Type B pancreatic cell (in vitro differentiated cells): ENCODE measurements at regions not wholly inside any gene's neighbourhood (a gene's known extent, or its start where the extent isn't known, plus 50 kb on each side); places are given as distances from the start of the nearest gene placed in this dataset.

Experiments used
- DNase-seq: peaks from one replicate; pipeline ENCODE4 v3.0.0; 2021; ENCODE audit warnings: mixed read lengths; ENCODE audit not compliant: unreplicated experiment; ENCODE audit errors: extremely low spot score
- H3K27ac Mint-ChIP-seq: 2 replicates; pipeline ENCODE4 v1.8.0; 2021; ENCODE audit warnings: mild to moderate bottlenecking, mixed read lengths
- H3K27me3 Mint-ChIP-seq: 2 replicates; pipeline ENCODE4 v1.8.0; 2021; ENCODE audit warnings: mixed read lengths
- H3K36me3 Mint-ChIP-seq: 2 replicates; pipeline ENCODE4 v1.8.0; 2021; ENCODE audit warnings: mixed read lengths
- H3K4me1 Mint-ChIP-seq: one replicate; pipeline ENCODE4 v1.8.0; 2021; ENCODE audit warnings: mixed read lengths; ENCODE audit not compliant: unreplicated experiment
- H3K4me3 Mint-ChIP-seq: 2 replicates; pipeline ENCODE4 v1.8.0; 2021; ENCODE audit warnings: mild to moderate bottlenecking, mixed read lengths
- H3K9me3 Mint-ChIP-seq: 2 replicates; pipeline ENCODE4 v1.8.0; 2021; ENCODE audit warnings: mixed read lengths
- CTCF ChIP-seq: fragments of 200-600 bp; sonication (generic); conservative IDR thresholded peaks from 2 replicates; pipeline ENCODE4 v1.5.0; 2021; ENCODE audit warnings: antibody characterized with exemption, mild to moderate bottlenecking

- no peaks in the 10 kb centered on the region for H3K4me1 Mint-ChIP-seq
- DNase-seq, result no peak
- no peak for TF ChIP-seq CTCF
- no peak overlapping the region for H3K27ac Mint-ChIP-seq
- no peaks in the 10 kb centered on the region for H3K36me3 Mint-ChIP-seq
- peaks cover 4% of the 10 kb centered on the region for H3K9me3 Mint-ChIP-seq
- no peak overlapping the region for H3K4me3 Mint-ChIP-seq
- no peaks in the 10 kb centered on the region for H3K27me3 Mint-ChIP-seq
Observed at GRCh38 chr4:186787536-186787935, 63.9 kb upstream of the FAT1 start.

DNA sequence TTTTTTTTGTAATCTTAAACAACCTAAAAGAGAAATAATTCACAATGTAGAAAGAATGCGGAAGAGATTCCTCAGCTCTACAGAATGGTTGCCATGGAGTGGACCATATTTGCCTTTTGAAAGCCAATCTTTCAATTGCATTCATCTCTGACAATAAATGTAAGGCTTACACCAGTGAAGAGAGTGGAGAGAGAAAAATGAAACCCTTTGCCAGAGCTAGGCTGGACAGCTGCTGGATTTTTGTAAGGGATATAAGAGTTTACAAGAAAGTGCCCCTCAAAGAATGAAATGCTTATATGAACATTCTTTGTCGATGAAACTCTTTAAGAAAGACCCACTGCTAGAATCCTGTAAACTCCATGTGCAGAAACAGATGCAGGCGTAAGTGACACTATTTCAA lies 66.0 kb upstream of the FAT1 start:
- no peaks in the 10 kb centered on the region for H3K27me3 Mint-ChIP-seq
- no peak overlapping the region for H3K4me3 Mint-ChIP-seq
- peaks cover 9% of the 10 kb centered on the region for H3K9me3 Mint-ChIP-seq
- H3K36me3 Mint-ChIP-seq, result no peaks in the 10 kb centered on the region
- TF ChIP-seq CTCF, result no peak
- no peaks in the 10 kb centered on the region for H3K4me1 Mint-ChIP-seq
- no peak for DNase-seq
- H3K27ac Mint-ChIP-seq, result no peak overlapping the region

DNA sequence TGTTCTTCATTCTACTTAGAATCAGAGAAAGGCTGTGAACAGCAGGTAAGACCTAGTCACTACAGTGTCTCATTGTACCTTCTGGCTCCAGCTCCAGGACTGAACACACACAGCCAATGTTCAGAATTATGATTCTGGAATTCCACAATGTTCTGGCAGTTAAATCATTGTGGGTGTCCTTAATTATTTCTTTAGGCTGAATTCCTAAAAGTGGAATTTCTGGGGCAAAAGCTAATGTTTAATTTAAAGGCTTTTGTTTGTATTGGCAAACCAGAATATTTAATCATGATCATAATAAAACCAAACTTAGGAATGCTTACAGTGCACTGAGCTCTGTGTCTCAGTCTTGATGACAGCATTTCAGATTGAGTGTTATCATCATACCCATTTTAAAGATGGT lies 67.0 kb upstream of the FAT1 start:
- no peak for TF ChIP-seq CTCF
- no peak for DNase-seq
- peaks cover 9% of the 10 kb centered on the region for H3K9me3 Mint-ChIP-seq
- H3K4me3 Mint-ChIP-seq, result no peak overlapping the region
- H3K4me1 Mint-ChIP-seq, result no peaks in the 10 kb centered on the region
- no peak overlapping the region for H3K27ac Mint-ChIP-seq
- H3K27me3 Mint-ChIP-seq, result no peaks in the 10 kb centered on the region
- no peaks in the 10 kb centered on the region for H3K36me3 Mint-ChIP-seq

DNA sequence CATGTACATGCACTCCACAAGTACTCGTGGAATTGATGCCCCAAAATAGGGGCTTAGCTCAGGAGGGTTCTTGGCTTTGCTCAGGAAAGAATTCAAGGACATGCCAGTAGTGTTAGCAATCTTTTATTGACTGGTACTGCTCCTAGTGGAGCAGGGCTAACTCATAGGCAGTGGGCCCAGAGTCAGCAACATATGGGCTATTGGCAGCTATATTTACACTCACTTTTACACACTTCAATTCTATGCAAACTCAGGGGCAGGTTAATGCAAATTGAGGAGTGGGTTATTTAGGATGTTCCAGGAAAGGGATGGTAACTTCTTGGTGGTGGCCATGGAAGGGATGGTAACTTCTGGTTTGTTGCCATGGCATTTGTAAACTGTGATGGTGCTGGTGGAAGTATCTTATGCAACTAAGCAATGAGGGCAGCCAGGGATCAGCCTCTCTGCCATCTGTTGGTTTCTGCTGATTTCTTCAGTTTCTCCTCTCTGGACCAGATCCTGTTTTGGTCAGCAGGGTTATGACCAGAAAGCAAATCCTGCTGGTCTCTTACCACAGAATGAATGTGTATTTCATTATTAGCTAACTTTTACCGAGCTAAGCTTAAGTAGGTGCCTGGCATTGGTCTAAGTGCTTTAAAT lies 69.2 kb upstream of the FAT1 start:
- H3K4me1 Mint-ChIP-seq, result no peaks in the 10 kb centered on the region
- no peak overlapping the region for H3K27ac Mint-ChIP-seq
- H3K27me3 Mint-ChIP-seq, result no peaks in the 10 kb centered on the region
- DNase-seq, result no peak
- no peak for TF ChIP-seq CTCF
- H3K36me3 Mint-ChIP-seq, result no peaks in the 10 kb centered on the region
- peaks cover 9% of the 10 kb centered on the region for H3K9me3 Mint-ChIP-seq
- H3K4me3 Mint-ChIP-seq, result no peak overlapping the region

- no peaks in the 10 kb centered on the region for H3K9me3 Mint-ChIP-seq
- H3K4me1 Mint-ChIP-seq, result no peaks in the 10 kb centered on the region
- no peak for DNase-seq
- H3K4me3 Mint-ChIP-seq, result no peak overlapping the region
- no peaks in the 10 kb centered on the region for H3K36me3 Mint-ChIP-seq
- no peaks in the 10 kb centered on the region for H3K27me3 Mint-ChIP-seq
- H3K27ac Mint-ChIP-seq, result no peak overlapping the region
- TF ChIP-seq CTCF, result no peak
Observed at GRCh38 chr4:186798951-186799659, 75.4 kb upstream of the FAT1 start.
